ENCODE measurements at regions not wholly inside any gene's neighbourhood (a gene's known extent, or its start where the extent isn't known, plus 50 kb on each side); places are given as distances from the start of the nearest gene placed in this dataset.

DNA sequence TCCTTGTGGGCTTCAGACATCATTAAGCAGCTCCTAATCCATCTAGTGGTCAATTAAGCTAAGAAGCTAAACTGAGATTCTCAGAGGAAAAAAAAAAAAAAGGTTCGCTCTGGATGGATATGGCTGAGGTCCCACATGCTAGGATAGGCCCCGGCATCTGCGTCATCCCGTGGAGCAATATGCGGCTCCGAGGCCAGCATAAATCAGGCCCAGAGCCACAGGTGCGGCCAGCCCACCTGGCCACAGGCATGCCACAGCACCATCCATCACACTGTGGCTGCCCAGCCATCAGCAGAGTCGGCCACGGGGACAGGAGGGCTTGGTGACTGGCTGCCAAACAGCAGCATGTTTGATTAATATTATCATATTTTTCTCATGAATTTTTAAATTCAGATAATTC, 106.9 kb upstream of the TIAM1 start:
- no peaks in the 10 kb centered on the region; a peak in 1 of 4 replicates for H3K79me2 ChIP-seq (ENCODE audit: control insufficient read depth in 1 of 2, insufficient read depth in 2 of 2, low read length in 2 of 2)
- no peak overlapping the region for H2BK5ac ChIP-seq (ENCODE audit: low read depth, low read length)
- no peak overlapping the region; the same call in 1 of the 2 replicates for H4K8ac ChIP-seq (ENCODE audit: extremely low read depth, insufficient read depth, low read length)
- no peak overlapping the region for H2BK15ac ChIP-seq (ENCODE audit: low read length)
- H3K4ac ChIP-seq (replicated peaks; ENCODE audit: insufficient read length, low read depth, low read length): no peak overlapping the region
- H3K14ac ChIP-seq (ENCODE audit: insufficient read length): no peak overlapping the region
- no peaks in the 10 kb centered on the region for H3K4me1 ChIP-seq (replicated peaks in 1 of 4; ENCODE audit: control insufficient read depth in 3 of 4, insufficient read depth in 4 of 4, low read length in 3 of 4)
- no peak overlapping the region for H2AK5ac ChIP-seq (ENCODE audit: low read depth, low read length)
- H4K91ac ChIP-seq (replicated peaks; ENCODE audit: insufficient read length, low read length): no peak overlapping the region
- H2AFZ ChIP-seq (ENCODE audit: low read length): no peak overlapping the region
- no peak overlapping the region for H2BK12ac ChIP-seq (ENCODE audit: low read depth, low read length)
- H4K20me1 ChIP-seq (replicated peaks in 1 of 2; ENCODE audit: control insufficient read depth in 1 of 2, insufficient read depth in 2 of 2, low read length in 2 of 2): no peaks in the 10 kb centered on the region
- ChIA-PET POLR2A (ENCODE audit: partially characterized antibody) (no interaction called here), CTCF (ENCODE audit: partially characterized antibody) (interaction anchor here (0.6 to 0.9 kb wide), 3 partner anchors 8 to 152 kb away, joined by 3 read pairs; no protein-coding TSS in a partner anchor)
- H3K4me2 ChIP-seq (ENCODE audit: insufficient read depth in 1 of 2, low read depth in 2 of 2, low read length in 2 of 2): no peak overlapping the region
- TF ChIP-seq CHD2 (IDR thresholded peaks at IDR 0.05; ENCODE audit: low read length) (no peak), SRF (IDR thresholded peaks at IDR 0.05; ENCODE audit: low read depth, low read length) (no peak), JUN (IDR thresholded peaks at IDR 0.05; ENCODE audit: low read depth, low read length) (no peak), RBBP5 (IDR thresholded peaks at IDR 0.05; ENCODE audit: borderline replicate concordance, low read depth, low read length) (no peak), SIX5 (IDR thresholded peaks at IDR 0.05; ENCODE audit: low read depth, low read length) (no peak), GABPA (IDR thresholded peaks at IDR 0.05; ENCODE audit: borderline replicate concordance, insufficient read depth, low read length) (no peak), TCF12 (IDR thresholded peaks at IDR 0.05; ENCODE audit: low read depth, low read length) (no peak), SUZ12 (IDR thresholded peaks at IDR 0.05; ENCODE audit: low read length) (no peak), MAFK (IDR thresholded peaks at IDR 0.05; ENCODE audit: low read depth, low read length) (no peak), CEBPB (IDR thresholded peaks at IDR 0.05; ENCODE audit: low read depth, low read length) (no peak)
- TF ChIP-seq, protein P1, sequence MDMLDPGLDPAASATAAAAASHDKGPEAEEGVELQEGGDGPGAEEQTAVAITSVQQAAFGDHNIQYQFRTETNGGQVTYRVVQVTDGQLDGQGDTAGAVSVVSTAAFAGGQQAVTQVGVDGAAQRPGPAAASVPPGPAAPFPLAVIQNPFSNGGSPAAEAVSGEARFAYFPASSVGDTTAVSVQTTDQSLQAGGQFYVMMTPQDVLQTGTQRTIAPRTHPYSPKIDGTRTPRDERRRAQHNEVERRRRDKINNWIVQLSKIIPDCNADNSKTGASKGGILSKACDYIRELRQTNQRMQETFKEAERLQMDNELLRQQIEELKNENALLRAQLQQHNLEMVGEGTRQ (IDR thresholded peaks at IDR 0.05; ENCODE audit: low read length): no peak
- TF ChIP-seq, protein P2, sequence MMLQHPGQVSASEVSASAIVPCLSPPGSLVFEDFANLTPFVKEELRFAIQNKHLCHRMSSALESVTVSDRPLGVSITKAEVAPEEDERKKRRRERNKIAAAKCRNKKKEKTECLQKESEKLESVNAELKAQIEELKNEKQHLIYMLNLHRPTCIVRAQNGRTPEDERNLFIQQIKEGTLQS (IDR thresholded peaks at IDR 0.05; ENCODE audit: insufficient read depth, low read depth, low read length): no peak
- no peak overlapping the region for H3K4me3 ChIP-seq (ENCODE audit: extremely low read depth in 1 of 4, insufficient read depth in 2 of 4, low read depth in 3 of 4, low read length in 4 of 4)
- H3K27ac ChIP-seq (ENCODE audit: low read depth, low read length): no peak overlapping the region
- no peak for FAIRE-seq
- no peak overlapping the region for H3K9ac ChIP-seq (replicated peaks in 1 of 4; ENCODE audit: extremely low read depth in 1 of 4, low read depth in 3 of 4, low read length in 3 of 4)
- no peaks in the 10 kb centered on the region for H3K79me1 ChIP-seq (ENCODE audit: low read depth, low read length)
- H2BK120ac ChIP-seq (replicated peaks; ENCODE audit: low read depth, low read length): no peak overlapping the region
- no peaks in the 10 kb centered on the region for H3K27me3 ChIP-seq (replicated peaks in 1 of 4; ENCODE audit: control insufficient read depth in 3 of 4, extremely low read depth in 1 of 4, insufficient read depth in 3 of 4, low read length in 3 of 4)
- H3K23me2 ChIP-seq (ENCODE audit: low read depth, low read length): no peaks in the 10 kb centered on the region
- no peak overlapping the region for H3K23ac ChIP-seq (ENCODE audit: insufficient read length)
- WGBS, 2 experiments (ENCODE audit: extremely low coverage in 1 of 2, insufficient coverage in 1 of 2, insufficient read length in 1 of 2, insufficient replicate concordance in 2 of 2, low coverage in 1 of 2, low lambda C conversion rate in 2 of 2, missing lambda C conversion rate in 1 of 2): 92% methylated on average over 9 of the region's 9 CpGs; no CpG with 5 or more reads in 1 of the 2 experiments
- H4K5ac ChIP-seq (ENCODE audit: insufficient read length, low read depth, low read length): no peak overlapping the region
- H3K36me3 ChIP-seq (ENCODE audit: control insufficient read depth in 2 of 4, insufficient read depth in 4 of 4, low read length in 3 of 4): no peaks in the 10 kb centered on the region
- H2BK20ac ChIP-seq (ENCODE audit: low read length): no peak overlapping the region
- no peaks in the 10 kb centered on the region for H3K9me3 ChIP-seq (ENCODE audit: insufficient read depth in 2 of 2, low read depth in 1 of 2, low read length in 1 of 2)
- DNase-seq (ENCODE audit: low read depth in 1 of 2, low spot score in 2 of 2): no peak
- H3K56ac ChIP-seq (replicated peaks; ENCODE audit: insufficient read length, low read depth, low read length): no peak overlapping the region
- H3K18ac ChIP-seq (ENCODE audit: extremely low read depth, low read length): no peak overlapping the region
